ENCODE measurements at regions not wholly inside any gene's neighbourhood (a gene's known extent, or its start where the extent isn't known, plus 50 kb on each side); places are given as distances from the start of the nearest gene placed in this dataset.
"Not testable (repeated sequence)": the region's sequence is repeated elsewhere in the genome, so short reads cannot be mapped to it uniquely, and the experiment has no call there.

DNA sequence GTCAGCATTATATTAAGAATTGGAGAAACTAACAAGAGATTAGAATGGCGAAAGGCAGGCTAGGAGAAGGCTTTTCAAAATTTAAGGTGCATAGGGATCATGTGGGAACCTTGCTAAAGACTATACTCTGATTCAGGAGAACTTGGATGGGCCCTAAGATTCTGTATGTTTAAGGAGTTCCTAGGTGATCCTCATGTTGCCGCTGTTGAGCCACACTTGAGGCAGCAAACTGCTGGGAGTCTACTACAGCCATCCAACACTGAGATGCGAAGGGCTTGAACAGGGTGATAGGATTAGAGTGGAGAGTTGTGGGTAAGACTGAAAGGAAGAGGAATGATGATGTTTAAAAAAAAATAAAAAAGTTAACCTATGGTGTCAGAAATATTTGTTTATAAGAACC lies 1013.2 kb downstream of the MRPL39 start:
- in situ Hi-C loops (cut with MboI; ENCODE audit: low pct_unique_long_range_greater_than_20kb, low sequenced_read_pairs): no loop called here
- DNase-seq: no peak

DNA sequence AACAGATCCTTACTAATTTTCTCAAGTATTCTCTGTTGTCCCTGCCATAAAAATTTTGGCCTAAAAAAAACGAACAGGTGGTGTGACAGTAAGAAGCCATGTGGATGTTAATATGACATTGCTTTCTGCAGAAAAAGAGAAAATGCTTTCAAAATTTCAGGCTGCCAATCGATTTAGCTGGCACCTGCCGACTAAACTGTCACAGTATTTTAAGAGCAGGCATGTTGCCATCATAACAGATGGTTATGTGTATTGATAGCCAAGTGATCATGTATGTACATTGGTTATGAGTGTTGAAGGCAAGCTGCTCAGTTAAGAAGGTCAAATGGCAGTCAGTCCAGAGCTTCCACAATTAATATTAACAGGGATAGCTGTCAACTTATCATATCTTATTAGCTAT lies 1017.0 kb downstream of the MRPL39 start:
- in situ Hi-C loops (cut with MboI; ENCODE audit: low pct_unique_long_range_greater_than_20kb, low sequenced_read_pairs): no loop called here
- DNase-seq: no peak

DNA sequence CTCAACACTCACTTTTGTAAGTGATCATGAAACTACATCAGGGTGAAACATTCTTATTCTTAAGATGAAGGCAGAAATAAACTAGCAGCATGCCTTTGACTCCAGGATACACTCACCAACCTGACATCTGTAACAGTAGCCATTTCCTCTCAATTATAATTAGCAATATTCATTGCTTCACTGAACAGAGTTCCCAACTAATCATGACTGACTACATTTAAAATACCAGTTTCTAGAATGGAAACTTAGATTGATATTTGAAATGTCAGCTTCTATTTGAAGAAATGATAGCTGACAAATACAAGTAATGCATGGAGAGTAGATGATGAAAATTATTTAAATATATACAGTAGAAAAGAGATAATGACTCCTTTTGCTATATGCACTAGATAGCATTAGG lies 1023.8 kb downstream of the MRPL39 start:
- no peak for DNase-seq

DNA sequence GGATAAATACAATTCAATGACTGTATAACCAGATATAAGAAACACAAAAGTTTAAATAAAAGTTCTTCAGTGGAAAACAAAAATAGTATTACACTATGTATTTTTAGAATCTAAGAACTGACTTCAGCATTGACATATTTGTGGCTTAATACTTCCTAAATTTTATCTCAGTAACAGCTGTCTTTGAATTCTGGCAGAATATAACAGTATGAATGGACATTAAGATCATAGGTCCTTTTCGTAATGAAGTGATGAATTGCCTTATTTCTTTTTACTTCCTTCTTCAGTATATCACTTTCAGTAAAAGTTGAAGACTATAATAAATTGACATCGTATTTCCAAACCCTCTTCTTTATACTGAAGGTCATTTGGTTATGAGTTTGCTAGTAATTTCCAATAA lies 1030.0 kb downstream of the MRPL39 start:
- no peak for DNase-seq
- in situ Hi-C loops (cut with MboI; ENCODE audit: low pct_unique_long_range_greater_than_20kb, low sequenced_read_pairs): no loop called here

More for the DNA sequence above, 1023.8 kb downstream of the MRPL39 start:
- in situ Hi-C loops (cut with MboI; ENCODE audit: low pct_unique_long_range_greater_than_20kb, low sequenced_read_pairs): no loop called here

DNA sequence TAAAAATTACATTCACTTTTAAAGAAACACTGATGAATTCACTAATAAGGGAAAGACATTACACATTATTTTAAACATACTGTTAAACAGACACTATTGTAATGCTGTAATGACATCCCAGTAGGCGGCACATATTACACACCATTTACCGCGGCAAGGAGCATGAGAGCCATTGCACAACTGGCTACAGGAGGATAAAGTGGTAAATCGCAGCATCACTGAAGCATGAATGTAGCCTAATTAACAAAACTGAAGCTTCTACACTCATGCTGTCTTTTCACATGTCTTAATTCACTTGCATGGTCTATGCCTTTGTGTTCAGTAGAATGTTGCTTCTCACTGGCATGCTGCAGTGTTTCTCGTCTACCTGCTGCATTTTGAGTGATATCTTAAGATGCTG lies 1046.0 kb downstream of the MRPL39 start:
- no peak for DNase-seq
- in situ Hi-C loops (cut with MboI; ENCODE audit: low pct_unique_long_range_greater_than_20kb, low sequenced_read_pairs): no loop called here

DNA sequence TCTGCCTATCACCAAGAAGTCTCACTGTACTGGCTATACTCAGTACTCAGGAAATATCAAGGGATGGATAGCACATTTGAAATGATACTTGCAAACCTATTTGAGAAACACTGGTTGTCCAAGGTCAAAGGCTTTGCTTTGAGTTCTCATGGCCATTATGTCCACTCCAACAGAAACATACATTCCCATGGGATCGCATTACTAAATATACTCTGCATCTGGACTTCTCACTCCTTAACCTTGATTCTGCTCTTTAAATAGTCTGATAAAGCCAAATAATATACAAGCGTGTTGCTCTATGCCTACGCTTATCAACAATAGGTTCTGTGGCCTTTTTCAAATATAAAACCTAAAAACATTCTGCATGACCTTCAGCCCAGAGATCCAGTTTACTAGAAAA lies 1054.8 kb downstream of the MRPL39 start:
- in situ Hi-C loops (cut with MboI; ENCODE audit: low pct_unique_long_range_greater_than_20kb, low sequenced_read_pairs): no loop called here
- DNase-seq: no peak

DNA sequence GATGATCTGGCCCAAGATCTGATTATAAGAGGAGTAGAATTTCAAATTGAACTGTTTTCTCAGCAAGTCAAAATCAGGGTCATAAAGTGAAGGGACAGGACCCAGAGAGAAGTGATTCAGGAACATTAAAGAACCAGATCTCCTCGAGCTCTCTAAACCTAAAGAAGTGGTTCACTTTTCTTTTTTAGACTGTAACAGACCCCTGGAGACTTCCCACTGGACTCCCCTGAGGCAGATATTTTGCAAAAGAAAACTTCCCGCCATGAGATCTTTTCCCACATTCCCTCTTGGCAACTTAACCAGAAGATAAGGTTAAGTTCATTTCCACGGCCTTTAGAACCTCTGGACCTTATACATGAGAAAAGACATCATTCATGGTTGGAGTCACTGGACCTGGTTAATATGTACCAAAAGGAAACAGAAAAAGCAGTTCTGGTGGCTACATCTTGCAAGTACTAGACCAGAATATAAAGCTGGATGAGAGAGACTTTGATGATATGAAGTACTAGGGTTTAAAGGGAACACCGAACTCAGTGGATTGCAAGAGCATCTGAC lies 1061.4 kb downstream of the MRPL39 start:
- in situ Hi-C loops (cut with MboI; ENCODE audit: low pct_unique_long_range_greater_than_20kb, low sequenced_read_pairs): no loop called here
- no peak for DNase-seq

DNA sequence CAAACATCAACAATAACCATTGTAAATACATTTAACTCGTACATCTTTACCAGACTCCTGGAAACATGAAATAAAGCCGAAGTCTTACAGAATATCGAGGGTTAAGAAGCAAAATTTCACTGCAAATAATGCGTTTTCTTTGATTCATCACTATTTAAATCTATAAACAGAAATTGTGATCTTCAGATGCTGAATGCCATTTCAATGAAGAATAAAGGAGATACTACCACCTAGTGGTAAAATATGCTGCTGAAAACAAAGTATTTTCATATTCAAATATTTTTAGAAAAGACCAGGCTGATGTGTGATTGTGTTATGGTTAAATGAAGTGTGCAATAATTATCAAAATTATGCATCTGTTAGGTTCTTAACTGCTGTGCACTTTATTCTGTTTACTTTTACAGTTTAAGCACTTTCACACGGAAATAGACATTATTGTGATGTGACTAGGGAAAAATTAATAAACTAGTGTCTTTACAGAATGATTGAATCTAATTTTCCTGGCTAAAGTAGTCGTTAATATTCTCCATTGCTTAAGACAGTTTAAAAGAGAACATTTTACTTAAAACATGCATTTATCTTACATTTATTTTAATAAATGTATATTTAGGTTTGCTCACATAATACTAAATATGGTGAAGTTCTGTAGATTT lies 1093.1 kb downstream of the MRPL39 start:
- DNase-seq: peak; percentile 10
- in situ Hi-C loops (cut with MboI; ENCODE audit: low pct_unique_long_range_greater_than_20kb, low sequenced_read_pairs): no loop called here

DNA sequence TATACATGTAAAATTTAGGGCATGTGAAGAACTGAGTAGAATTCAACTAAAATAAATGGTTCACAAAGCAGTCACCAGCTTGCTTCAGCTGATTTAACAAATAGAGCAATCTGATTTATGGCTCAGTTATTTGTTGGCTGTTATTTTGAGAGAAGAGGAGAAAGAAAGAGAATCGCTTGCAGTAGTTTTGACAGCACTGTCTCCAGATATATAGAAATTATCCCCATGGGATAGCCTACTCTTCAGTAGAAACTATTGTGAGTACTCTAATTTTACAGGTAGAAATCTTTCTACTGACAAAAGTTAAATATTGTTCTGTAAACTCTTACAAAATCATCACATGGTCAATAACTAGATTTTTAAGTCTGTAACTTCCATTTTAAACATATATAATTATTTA lies 1098.2 kb downstream of the MRPL39 start:
- in situ Hi-C loops (cut with MboI; ENCODE audit: low pct_unique_long_range_greater_than_20kb, low sequenced_read_pairs): no loop called here
- no peak for DNase-seq

DNA sequence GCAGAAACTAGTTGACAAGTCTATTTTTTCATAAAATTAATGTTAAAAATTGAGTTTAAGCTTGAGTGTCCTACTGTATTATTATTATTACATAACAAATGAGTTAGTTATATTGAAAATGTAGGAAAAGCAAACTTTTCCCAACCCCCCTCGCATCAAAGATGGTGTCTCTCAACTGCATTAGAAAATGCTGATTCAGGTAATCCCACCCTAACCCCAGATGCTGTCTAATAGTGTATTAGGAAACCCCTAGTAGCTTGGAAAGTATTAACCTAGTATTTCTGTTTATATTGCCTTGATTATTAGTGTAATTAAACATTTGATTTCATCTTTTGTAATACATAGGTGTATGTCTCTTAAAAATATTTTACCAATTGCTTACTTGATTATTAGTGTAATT lies 1120.3 kb downstream of the MRPL39 start:
- in situ Hi-C loops (cut with MboI; ENCODE audit: low pct_unique_long_range_greater_than_20kb, low sequenced_read_pairs): no loop called here
- DNase-seq: no peak

DNA sequence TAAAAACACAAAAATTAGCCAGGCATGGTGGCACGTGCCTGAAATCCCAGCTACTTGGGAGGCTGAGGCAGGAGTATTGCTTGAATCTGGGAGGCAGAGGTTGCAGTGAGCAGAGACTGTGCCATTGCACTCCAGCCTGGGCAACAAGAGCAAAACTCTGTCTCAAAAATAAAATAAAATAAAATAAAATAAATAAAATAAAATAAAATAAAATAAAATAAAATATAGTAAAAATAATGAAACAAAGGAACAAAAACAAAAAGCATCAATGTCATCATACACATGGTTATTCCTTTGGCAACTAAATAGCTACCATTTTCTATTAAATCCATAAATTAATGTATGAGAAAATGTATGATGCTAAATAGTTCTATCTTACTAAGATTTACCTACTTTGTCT lies 1123.9 kb downstream of the MRPL39 start:
- DNase-seq; in situ Hi-C loops (cut with MboI; ENCODE audit: low pct_unique_long_range_greater_than_20kb, low sequenced_read_pairs): not testable (repeated sequence)

DNA sequence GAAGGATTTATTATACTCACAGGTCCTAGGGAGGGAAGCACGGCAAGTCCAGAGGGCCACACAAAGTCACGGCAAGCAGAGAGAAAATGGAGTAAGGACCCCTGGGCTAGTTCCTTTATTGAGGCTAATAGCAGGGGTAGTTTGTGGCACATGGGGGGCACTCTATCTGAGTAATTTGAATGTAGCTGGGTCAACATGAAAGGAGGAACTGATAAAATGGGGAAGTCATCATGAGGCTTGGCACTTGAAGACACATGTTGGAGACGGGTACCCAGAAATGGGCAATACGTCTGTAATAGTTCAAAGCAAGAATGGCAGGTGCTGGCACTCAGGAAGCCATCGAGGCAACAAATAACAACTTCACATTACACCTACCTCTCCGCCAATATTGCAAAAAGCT lies 1136.4 kb downstream of the MRPL39 start:
- in situ Hi-C loops (cut with MboI; ENCODE audit: low pct_unique_long_range_greater_than_20kb, low sequenced_read_pairs): no loop called here
- DNase-seq: no peak

DNA sequence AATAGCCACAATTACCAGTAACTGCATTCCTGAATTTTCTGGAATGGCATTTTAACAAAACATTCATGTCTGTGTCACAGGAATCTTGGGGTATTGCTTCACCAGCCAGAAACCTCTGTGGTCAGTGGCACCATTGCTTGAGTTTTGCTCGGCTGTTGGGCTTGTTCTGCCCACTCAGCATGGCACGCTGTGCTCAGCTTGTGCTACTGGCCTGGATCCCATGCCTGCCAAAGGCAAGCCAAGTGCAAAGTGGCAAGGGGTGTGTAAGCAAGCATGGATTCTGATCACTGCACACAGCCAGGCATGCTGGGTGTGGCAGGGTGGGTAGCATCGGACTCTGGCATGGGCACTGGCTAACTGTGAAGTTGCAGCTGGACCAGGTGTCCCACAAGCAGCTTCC lies 1150.9 kb downstream of the MRPL39 start:
- in situ Hi-C loops (cut with MboI; ENCODE audit: low pct_unique_long_range_greater_than_20kb, low sequenced_read_pairs): no loop called here
- no peak for DNase-seq

DNA sequence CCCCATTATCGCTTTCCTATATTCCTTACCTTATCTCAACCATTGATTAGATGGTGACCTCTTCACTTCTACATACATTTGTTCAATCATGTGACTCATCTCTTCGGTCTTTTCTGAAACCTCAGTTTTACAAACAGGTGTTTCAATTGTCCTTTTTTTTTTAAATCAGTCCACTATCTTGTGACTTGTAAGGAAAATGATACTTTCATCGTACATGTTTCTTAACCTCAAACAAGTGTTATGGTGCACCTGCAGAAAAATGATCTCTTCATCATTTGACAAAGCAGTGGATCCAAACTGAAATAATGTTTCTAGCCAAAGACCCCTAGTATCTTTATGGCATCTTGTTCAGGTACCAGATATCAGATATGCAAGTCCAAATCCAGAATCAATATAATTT lies 1157.2 kb downstream of the MRPL39 start:
- in situ Hi-C loops (cut with MboI; ENCODE audit: low pct_unique_long_range_greater_than_20kb, low sequenced_read_pairs): no loop called here
- DNase-seq: no peak

DNA sequence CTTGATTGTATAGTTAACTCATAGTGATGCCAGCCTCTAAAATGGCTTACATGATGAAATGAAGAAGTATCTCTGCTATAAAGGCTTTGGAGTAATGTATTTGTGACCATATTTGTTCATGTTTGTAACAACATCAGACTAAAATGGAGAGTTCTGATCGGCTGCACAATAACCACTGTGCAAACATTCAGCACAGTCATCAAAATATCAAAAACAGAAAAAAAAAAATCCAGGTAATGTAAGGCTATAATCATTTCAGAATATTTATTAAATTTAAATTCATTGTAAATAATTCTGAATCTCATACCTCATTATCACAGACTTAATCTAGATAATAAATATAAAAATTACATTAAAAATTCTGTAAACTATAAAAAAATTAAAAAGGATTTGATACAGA lies 1161.8 kb downstream of the MRPL39 start:
- no peak for DNase-seq

DNA sequence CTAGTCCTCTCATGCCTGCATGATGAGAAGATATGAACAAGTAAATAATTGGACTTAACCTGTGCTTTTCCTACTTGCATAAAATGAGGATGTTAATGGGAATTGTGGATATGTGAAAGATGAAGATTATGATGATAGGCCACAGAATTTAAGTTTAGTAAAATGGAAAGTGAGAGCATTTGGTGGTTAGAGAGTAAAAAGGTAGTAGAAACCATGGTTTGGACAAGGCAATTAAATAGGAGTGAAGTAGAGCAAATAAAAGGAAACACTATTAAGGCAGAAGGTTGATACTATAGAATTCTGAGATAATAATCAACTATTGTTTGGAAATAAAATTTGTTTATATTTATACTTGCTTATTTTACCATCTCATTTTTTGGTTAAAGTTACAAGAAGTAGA lies 1162.5 kb downstream of the MRPL39 start:
- DNase-seq: no peak
- in situ Hi-C loops (cut with MboI; ENCODE audit: low pct_unique_long_range_greater_than_20kb, low sequenced_read_pairs): no loop called here

More for the DNA sequence above, 1161.8 kb downstream of the MRPL39 start:
- in situ Hi-C loops (cut with MboI; ENCODE audit: low pct_unique_long_range_greater_than_20kb, low sequenced_read_pairs): no loop called here

DNA sequence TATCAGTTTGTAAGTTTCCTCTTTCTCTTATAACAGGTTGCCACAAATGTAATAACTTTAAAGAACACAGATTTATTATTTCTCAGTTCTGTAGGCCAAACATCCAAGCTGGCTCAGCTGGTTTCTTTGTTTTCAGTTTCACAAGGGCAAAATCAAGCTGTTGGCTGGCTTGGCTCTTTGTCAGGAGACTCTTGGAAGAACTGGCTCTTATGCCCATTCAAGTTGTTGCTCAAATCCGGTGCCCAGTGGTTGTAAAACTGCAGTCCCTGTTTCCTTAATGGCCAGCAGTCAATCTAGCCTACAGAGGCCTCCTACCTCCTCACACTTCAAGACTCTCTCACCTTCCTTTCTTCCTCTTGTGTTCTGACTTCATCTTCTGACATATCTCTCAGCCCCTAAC lies 1171.0 kb downstream of the MRPL39 start:
- in situ Hi-C loops (cut with MboI; ENCODE audit: low pct_unique_long_range_greater_than_20kb, low sequenced_read_pairs): no loop called here
- no peak for DNase-seq

DNA sequence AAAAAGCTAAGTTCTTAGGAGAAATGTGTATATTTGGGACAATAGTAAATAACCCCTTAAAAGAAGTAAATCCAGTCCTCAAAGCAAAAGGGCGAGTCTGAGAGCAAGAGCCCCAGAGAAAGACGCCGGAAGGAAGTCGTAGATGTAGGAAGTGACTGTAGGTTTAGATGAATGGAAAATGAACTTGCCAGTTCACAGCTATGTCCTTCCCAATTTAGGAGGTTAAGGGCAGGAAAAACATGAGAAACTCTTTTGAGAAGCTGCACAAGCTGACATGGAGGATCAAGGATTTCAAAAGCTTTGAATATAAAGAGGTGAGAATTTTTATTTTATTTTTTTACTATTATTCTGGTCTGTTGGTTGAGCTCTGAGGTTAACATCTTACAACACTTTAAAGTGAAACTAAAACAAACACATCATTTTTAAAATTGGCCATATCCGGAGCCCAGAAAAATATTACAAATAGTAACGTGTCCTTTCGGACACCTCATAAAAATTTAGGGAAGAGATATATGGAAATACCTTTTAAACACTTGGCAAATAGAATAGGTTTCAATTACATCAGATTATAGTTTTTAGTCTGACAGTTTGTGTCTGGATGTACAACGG lies 1178.6 kb downstream of the MRPL39 start:
- no peak for DNase-seq
- in situ Hi-C loops (cut with MboI; ENCODE audit: low pct_unique_long_range_greater_than_20kb, low sequenced_read_pairs): no loop called here

DNA sequence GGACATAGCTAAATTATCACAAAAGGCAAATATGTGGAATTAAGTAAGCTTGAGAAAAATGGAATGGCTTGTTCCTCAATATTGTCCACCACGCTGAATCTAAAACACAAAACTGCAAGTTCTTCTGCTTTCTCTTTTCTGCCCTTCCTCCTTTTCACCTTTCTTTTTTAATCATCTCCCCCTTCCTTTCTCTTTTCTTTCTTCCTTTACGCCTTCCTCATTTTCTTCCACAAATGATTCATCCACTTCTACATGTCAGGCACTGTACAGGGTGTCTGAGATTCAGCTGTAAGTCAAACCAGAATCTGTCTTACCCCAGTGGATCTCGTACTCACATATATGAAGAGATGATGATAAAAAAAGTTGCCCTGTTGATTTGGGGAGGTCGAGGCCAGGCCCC lies 1182.5 kb downstream of the MRPL39 start:
- in situ Hi-C loops (cut with MboI; ENCODE audit: low pct_unique_long_range_greater_than_20kb, low sequenced_read_pairs): no loop called here
- no peak for DNase-seq

DNA sequence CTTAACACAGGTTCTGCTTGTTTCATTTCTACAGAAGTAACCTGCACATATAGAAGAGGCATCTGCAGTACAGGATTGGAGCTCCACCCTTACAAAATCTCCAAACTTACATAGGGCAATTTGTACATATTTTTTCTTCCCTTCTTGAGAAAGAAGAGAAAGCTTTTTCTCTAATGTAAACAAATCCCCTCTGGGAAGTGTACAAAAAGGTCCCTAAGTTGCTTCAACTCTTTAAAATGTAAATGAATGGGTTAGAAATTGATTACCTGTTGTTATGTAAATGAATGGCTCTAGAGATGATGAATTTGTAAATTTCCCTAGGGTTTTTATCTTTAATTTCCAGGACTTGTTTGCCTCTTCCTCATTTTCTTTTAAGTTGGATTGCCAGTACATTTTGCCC lies 1183.7 kb downstream of the MRPL39 start:
- in situ Hi-C loops (cut with MboI; ENCODE audit: low pct_unique_long_range_greater_than_20kb, low sequenced_read_pairs): no loop called here
- DNase-seq: no peak

DNA sequence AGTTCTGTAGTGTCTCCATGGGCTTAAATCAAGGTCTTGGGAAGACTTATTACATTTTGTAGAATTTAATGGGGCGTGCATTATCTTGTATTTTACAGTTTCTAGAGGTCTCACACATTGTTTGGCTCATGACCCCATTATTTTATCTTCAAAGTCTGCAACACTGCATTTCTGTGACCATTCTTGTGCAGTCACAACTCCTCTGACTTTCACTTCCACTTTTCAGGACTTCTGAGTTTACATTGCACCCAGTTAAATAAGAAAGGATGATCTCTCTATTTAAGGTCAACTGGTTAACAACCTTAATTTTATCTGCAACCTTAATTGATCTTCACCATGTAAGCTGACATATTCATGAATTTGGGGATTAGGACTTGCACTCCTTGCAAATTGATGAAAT lies 1186.6 kb downstream of the MRPL39 start:
- no peak for DNase-seq
- in situ Hi-C loops (cut with MboI; ENCODE audit: low pct_unique_long_range_greater_than_20kb, low sequenced_read_pairs): no loop called here

Data from KBM-7 (cell line).